Upper lobe of left lung (tissue), 6 donors: ENCODE measurements at regions not wholly inside any gene's neighbourhood (a gene's known extent, or its start where the extent isn't known, plus 50 kb on each side); places are given as distances from the start of the nearest gene placed in this dataset.

ENCODE experiments used
- ATAC-seq, 2 donors: fragments of 200-7000 bp; cut with Tn5 transposase; one replicate each; pipeline ENCODE4 v1.9.1; 2022; ENCODE audit warnings: mild to moderate bottlenecking in 2 of 2, moderate library complexity in 2 of 2; ENCODE audit not compliant: low FRiP score in 2 of 2
- DNase-seq, 2 donors: peaks; one replicate each; pipeline ENCODE4 v3.0.0-alpha.2; 2019 to 2020
- H3K27ac ChIP-seq, 4 donors: fragments of 200-600 bp; sonication (generic); one replicate each; pipeline ENCODE4 v1.5.1; 2016 to 2019
- H3K27me3 ChIP-seq, 4 donors: fragments of 200-600 bp; sonication (generic); one replicate each; pipeline ENCODE4 v1.5.1; 2017 to 2019
- H3K36me3 ChIP-seq, 4 donors: fragments of 200-600 bp; sonication (generic); one replicate each; pipeline ENCODE4 v1.5.1; 2016 to 2019
- H3K4me1 ChIP-seq, 4 donors: fragments of 200-600 bp; sonication (generic); one replicate each; pipeline ENCODE4 v1.5.1; 2018 to 2019
- H3K4me3 ChIP-seq, 4 donors: fragments of 200-600 bp; sonication (generic); one replicate each; pipeline ENCODE4 v1.5.1; 2017 to 2019; ENCODE audit warnings: mild to moderate bottlenecking in 2 of 4, moderate library complexity in 1 of 4
- H3K9me3 ChIP-seq, 4 donors: fragments of 200-600 bp; sonication (generic); one replicate each; pipeline ENCODE4 v1.5.1; 2018 to 2019
- EP300 ChIP-seq, 4 donors: sonication (generic); formaldehyde crosslinking; IDR thresholded peaks; one replicate each; pipeline ENCODE4 v1.5.1; 2017; ENCODE audit warnings: antibody characterized with exemption in 4 of 4, control low read depth in 2 of 4
- POLR2A ChIP-seq, 4 donors: fragments of 450-650 bp; IDR thresholded peaks; one replicate each; pipeline ENCODE4 v1.5.1; 2016 to 2017; ENCODE audit warnings: antibody characterized with exemption in 4 of 4, mild to moderate bottlenecking in 2 of 4
- POLR2AphosphoS5 ChIP-seq, 2 donors: sonication (generic); formaldehyde crosslinking; IDR thresholded peaks; one replicate each; pipeline ENCODE4 v1.5.1; 2017; ENCODE audit warnings: antibody characterized with exemption in 2 of 2
- WGBS, 2 donors: methylation state at CpG; one replicate each; pipeline ENCODE4 v1.1.5; 2017 to 2018; 5-methylcytosine and 5-hydroxymethylcytosine counted together
- TF ChIP-seq, protein P1 (sequence below), 6 experiments: fragments of 450-650 bp in 4 of 6; fragments of 200-600 bp in 2 of 6; sonication (generic) in 2 of 6; IDR thresholded peaks; one replicate each; pipeline ENCODE4 v1.5.1; 2016 to 2019; ENCODE audit warnings: antibody characterized with exemption in 6 of 6
- donor health status: DM: no; HTN: no; CAD: no; lungs with moderate emphysema.
- donor health status: DM: no; HTN: yes; CAD: no; lungs with severe emphysema.

DNA sequence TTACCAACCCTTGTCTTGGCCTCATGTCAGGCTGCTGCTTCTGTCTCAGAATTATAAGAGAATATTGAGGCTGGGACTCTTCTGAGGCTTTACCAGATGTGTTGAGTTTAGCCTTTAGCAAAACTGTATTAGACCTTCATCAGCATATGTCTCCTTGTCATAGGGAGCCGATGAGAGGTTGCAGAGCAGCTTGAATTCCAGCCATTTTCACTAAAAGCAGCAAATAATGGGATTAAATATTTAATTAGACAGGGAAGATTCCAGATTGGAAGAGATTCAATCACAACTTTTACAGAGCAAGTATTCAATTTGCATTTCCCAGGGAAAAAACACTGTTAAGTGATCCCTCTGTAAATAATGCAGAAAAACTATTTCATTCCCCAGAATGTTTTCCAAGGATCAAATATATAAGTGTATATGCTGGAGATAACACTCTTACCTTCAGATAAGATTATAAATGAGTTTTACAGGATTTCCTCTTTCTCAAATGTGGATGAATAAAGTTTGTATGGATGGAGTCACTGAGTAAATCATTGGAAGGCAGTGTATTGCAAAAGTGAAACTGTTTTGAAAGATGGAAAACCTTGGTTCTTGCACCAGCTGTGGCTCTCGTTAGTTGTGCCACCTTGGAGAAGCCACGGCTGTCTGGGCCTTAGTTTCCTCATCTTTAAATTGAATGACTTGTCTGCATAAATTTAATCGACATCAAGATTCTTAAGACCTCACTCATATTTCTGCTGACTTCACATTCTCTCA lies 466.4 kb upstream of the SGO1 start:
- H3K27ac ChIP-seq: no peak overlapping the region
- H3K36me3 ChIP-seq: no peaks in the 10 kb centered on the region
- WGBS, 2 donors: 78 to 79% methylated on average over 4 of the region's 4 CpGs
- TF ChIP-seq POLR2A (IDR thresholded peaks at IDR 0.05): no peak
- no peak for TF ChIP-seq POLR2AphosphoS5 (IDR thresholded peaks at IDR 0.05)
- TF ChIP-seq, protein P1, sequence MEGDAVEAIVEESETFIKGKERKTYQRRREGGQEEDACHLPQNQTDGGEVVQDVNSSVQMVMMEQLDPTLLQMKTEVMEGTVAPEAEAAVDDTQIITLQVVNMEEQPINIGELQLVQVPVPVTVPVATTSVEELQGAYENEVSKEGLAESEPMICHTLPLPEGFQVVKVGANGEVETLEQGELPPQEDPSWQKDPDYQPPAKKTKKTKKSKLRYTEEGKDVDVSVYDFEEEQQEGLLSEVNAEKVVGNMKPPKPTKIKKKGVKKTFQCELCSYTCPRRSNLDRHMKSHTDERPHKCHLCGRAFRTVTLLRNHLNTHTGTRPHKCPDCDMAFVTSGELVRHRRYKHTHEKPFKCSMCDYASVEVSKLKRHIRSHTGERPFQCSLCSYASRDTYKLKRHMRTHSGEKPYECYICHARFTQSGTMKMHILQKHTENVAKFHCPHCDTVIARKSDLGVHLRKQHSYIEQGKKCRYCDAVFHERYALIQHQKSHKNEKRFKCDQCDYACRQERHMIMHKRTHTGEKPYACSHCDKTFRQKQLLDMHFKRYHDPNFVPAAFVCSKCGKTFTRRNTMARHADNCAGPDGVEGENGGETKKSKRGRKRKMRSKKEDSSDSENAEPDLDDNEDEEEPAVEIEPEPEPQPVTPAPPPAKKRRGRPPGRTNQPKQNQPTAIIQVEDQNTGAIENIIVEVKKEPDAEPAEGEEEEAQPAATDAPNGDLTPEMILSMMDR (IDR thresholded peaks at IDR 0.05): no peak
- no peak for TF ChIP-seq EP300 (IDR thresholded peaks at IDR 0.05)
- DNase-seq (no peak), ATAC-seq (no peak)
- no peaks in the 10 kb centered on the region for H3K4me1 ChIP-seq
- no peak overlapping the region for H3K4me3 ChIP-seq
- peaks cover 0 to 3% (median 0%) of the 10 kb centered on the region in 4 donors for H3K9me3 ChIP-seq
- H3K27me3 ChIP-seq: no peaks in the 10 kb centered on the region

DNA sequence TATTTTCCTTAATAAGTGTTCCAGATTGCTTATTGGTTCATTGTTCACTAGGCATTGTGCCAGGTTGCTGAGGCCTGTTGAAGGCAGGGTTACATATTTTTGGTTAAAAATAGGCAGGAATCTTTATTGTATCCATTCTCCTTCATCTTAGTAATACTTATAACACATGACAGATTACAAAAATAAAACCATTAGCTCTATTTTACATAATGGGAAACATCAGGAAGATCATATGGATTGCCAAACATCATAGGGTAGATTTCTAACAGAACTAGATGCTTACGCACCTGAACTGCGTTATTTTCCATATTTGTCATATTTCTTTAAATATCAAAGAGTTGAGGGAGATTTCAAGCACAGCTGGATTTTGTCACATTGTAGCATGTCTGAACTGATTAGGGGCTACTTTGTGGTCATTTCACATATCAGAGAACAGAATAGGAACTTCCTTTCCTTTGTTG lies 462.9 kb upstream of the SGO1 start:
- Histone ChIP-seq H3K36me3 (no peaks in the 10 kb centered on the region), H3K4me3 (no peak overlapping the region), H3K4me1 (no peaks in the 10 kb centered on the region), H3K27ac (no peak overlapping the region), H3K27me3 (no peaks in the 10 kb centered on the region), H3K9me3 (no peaks in the 10 kb centered on the region)
- no peak for DNase-seq
- 92 to 96% methylated on average over 2 of the region's 2 CpGs for WGBS, 2 donors
- no peak for ATAC-seq
- TF ChIP-seq POLR2AphosphoS5 (IDR thresholded peaks at IDR 0.05) (no peak), POLR2A (IDR thresholded peaks at IDR 0.05) (no peak), EP300 (IDR thresholded peaks at IDR 0.05) (no peak)
- TF ChIP-seq, protein P1 (IDR thresholded peaks at IDR 0.05): no peak

DNA sequence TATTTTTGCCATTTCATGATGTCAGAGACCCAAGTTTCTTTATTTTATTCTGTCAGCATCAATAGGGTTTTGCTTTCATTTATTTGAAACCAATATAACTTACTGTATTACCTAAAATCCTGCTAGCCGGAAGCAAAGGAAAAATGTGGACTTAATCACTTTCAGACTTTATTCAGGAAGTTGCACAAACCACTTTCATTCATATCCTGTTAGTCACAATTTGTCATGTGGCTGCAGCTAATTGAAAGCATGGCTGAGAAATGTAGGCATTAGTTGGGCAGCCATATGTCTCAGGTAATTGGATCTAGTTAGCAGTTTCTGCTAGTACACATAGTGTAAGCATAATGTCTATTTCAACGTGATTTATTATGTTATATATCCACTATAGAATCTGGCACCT lies 462.3 kb upstream of the SGO1 start:
- Histone ChIP-seq H3K27ac (no peak overlapping the region), H3K36me3 (no peaks in the 10 kb centered on the region), H3K27me3 (no peaks in the 10 kb centered on the region), H3K4me1 (no peaks in the 10 kb centered on the region), H3K4me3 (no peak overlapping the region), H3K9me3 (no peaks in the 10 kb centered on the region)
- TF ChIP-seq POLR2AphosphoS5 (IDR thresholded peaks at IDR 0.05) (no peak), POLR2A (IDR thresholded peaks at IDR 0.05) (no peak), EP300 (IDR thresholded peaks at IDR 0.05) (no peak)
- TF ChIP-seq, protein P1 (IDR thresholded peaks at IDR 0.05): no peak
- 58 to 65% methylated on average over 2 of the region's 2 CpGs for WGBS, 2 donors
- ATAC-seq: no peak
- DNase-seq: no peak

DNA sequence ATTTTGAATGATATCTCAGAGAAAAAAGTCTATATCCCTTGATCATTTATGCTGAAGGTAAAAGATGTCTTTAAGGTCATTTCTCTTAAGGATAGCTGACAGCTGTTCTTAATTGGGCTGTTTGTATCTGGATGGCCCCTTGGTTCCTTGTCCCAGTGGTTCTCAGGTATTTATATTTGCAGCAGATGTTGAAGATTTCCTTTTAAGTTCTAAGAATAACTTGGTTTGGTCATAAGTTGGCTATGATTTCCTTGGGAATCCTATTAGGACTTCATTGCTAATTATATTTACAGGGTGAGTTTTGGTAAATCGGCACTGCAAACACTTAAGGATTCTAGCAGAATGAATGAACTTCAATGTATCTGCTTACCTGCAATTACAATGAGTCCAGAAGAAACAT lies 460.4 kb upstream of the SGO1 start:
- H3K27me3 ChIP-seq: no peaks in the 10 kb centered on the region
- ATAC-seq (no peak), DNase-seq (no peak)
- WGBS, 2 donors: 94 to 95% methylated on average over 1 of the region's 1 CpG
- no peak overlapping the region for H3K27ac ChIP-seq
- TF ChIP-seq EP300 (IDR thresholded peaks at IDR 0.05) (no peak), POLR2AphosphoS5 (IDR thresholded peaks at IDR 0.05) (no peak), POLR2A (IDR thresholded peaks at IDR 0.05) (no peak)
- TF ChIP-seq, protein P1 (IDR thresholded peaks at IDR 0.05): no peak
- H3K4me1 ChIP-seq: no peaks in the 10 kb centered on the region
- no peak overlapping the region for H3K4me3 ChIP-seq
- H3K36me3 ChIP-seq: no peaks in the 10 kb centered on the region
- H3K9me3 ChIP-seq: no peaks in the 10 kb centered on the region

DNA sequence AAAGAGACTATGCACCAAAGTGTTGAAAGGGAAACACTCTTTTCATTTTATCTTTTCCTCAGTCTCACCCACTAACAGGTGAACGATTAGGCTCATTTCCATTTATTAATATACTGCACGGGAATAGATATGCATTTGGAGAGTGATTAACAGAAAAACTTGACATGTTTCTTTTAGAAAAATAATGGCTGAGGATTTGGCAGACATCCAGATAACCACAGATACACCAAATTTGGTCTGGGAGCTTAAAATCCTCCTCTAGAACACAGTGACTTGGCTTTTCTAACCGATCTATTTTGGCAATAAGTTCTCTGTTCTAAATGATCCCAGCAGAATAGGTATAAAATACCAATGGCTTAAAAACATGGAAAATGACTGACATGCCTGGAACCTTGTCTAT lies 459.3 kb upstream of the SGO1 start:
- H3K36me3 ChIP-seq: no peaks in the 10 kb centered on the region
- WGBS, 2 donors: 34 to 37% methylated on average over 3 of the region's 3 CpGs
- H3K27me3 ChIP-seq: no peaks in the 10 kb centered on the region
- H3K4me3 ChIP-seq: no peak overlapping the region
- ATAC-seq (no peak), DNase-seq (no peak)
- no peaks in the 10 kb centered on the region for H3K4me1 ChIP-seq
- no peak for TF ChIP-seq POLR2AphosphoS5 (IDR thresholded peaks at IDR 0.05)
- no peak overlapping the region for H3K27ac ChIP-seq
- H3K9me3 ChIP-seq: no peaks in the 10 kb centered on the region
